NCI-H1092 (cell line): ENCODE measurements at regions not wholly inside any gene's neighbourhood (a gene's known extent, or its start where the extent isn't known, plus 50 kb on each side); places are given as distances from the start of the nearest gene placed in this dataset.

Experiments used
- DNase-seq: peaks from one replicate; lab custom pipeline; 2025; lab: John Stamatoyannopoulos, UW

DNA sequence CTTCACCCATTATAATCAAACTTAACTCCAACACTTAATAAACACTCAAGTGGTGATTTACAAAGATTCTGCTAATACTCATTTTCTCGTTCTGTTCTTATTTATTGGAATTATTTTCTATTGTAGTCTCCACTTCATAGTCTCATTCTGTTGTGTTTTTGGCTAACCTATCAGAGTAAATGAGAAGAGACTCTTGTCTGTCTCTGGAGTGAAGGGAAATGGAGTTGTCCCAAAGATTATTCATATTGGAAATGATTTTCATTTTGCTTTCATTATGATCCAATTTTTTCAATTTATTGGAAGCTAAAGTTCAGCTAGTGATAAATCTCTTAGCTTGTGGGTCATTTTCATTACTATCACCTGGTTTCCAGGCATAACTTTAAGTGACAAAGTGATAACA lies 454.9 kb upstream of the JAG1 start:
- DNase-seq = no peak

DNA sequence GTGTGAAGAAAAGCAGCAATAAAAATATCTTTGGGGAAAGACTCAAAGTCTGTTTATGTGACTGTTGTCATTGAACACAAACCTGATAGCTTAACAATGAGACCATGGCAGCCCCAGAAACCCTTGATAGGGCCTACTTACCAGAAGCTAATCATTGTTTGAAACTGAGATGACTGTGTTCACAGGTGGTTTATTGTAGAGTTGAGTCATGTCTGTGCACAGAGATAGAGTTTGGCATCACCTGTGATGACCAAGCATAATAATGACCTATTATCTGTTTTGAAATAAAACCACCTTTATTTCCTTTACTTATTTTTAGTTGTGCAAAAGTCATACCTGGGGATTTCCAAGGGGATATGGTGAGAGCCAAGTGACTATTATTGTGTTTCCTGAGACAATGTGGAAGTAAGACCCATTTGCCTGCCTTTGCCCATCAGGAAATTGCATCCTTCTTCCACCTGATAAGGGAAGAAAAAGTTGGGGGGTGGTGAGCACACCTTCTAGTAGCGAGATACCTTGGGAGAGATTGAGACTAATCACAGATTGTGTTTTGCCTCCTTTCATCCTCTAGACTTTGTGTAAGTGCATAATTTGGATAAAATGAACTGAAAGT lies 456.9 kb upstream of the JAG1 start:
- no peak for DNase-seq

GRCh38 chr20:11132819-11133415 lies 459.1 kb upstream of the JAG1 start:
- DNase-seq = no peak

DNA sequence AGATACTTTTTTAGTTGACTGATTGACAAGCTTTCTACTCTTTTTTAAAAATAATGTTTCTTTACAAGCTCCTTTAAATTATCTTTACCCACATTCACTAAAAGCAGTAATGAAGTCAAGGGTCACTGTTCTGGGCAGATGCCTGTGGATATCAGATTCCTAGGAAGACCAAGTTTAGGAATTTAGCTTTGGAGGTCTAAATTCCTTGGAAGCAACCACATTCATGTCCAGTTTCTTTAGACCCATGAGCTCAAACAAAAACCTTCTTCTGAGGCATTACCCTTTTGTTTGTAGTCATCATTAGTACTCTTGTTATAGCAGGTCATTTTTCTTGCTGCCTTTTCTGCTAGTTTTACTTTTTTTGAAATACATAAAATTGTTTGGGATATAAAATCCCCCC lies 462.9 kb upstream of the JAG1 start:
- no peak for DNase-seq

DNA sequence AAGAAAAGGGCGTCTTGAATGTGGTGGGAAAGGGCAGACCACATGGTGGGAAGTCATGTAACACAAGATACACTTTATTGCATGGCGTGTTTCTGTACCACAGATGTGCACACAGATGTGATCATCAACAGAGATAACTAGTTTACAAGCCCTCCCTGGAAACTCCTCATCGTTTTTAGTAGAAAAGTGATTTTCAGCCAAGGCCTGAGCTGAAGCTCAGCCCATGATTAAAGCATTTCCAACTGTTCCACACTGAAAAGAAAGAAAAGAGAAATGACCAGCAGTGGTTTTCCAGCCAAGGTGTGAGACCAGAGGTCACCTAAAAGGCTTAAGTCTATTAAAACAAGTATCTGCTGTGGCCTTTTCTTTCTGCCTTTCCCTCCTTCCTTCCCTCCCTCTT lies 463.9 kb upstream of the JAG1 start:
- no peak for DNase-seq

- DNase-seq = no peak
These were observed 466.6 kb upstream of the JAG1 start for GRCh38 chr20:11140359-11140758.

DNA sequence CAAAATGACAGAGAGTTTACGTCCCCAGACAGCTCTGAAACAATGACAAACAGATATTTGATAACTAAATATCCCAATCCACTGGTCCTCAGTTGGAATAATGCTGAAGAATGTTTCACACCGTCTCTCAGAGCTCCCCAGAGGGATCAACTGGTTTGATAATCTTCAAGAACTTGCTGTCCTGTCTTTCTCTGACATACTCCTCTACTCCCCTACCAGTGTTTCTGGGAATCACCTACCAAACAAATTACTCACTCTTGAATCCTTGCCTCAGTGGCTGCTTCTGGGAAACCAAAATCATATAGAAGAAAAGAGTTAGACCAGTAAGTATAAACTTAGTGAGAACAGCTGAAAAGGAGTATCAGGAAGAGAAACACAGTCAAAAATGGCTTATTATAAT lies 469.7 kb upstream of the JAG1 start:
- DNase-seq = no peak

DNA sequence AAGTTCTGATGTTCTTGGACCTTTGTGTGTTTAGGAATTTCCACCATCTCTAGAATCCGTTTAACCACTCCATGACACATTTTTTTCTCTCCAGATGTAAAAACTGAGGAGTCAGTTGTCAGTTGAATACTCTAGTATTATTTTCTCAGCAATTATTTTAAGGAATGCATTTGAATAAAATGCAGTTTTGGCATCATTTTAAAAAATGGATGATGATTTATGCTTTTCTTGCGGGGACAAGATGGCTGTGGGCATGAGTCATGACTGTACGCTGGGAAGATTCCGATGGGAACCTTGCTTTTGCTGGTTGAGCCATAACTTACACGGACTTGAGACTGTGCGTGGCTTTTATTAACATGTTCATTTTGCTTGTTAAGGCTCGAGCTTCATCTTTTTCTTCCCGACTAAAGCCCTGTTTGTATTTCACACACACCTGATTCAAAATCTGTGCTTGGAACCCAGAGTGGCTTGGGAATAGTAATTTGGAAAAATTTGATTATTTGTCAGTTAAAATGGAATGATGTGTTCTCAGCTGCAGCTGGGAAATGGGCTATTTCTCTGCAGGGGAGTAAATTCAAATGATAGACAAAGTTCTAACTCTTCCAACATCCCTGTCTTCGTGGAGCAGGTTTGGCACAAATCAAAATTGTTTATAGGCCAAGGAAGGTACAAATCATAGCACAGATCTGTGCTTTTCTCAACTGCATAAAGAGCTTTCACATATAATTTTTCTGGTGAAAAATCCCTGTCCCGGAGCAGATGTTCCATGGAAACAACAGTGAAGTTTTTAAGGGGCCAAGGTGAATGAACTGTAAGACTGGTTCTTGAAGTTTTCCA lies 470.5 kb upstream of the JAG1 start:
- DNase-seq = no peak

DNA sequence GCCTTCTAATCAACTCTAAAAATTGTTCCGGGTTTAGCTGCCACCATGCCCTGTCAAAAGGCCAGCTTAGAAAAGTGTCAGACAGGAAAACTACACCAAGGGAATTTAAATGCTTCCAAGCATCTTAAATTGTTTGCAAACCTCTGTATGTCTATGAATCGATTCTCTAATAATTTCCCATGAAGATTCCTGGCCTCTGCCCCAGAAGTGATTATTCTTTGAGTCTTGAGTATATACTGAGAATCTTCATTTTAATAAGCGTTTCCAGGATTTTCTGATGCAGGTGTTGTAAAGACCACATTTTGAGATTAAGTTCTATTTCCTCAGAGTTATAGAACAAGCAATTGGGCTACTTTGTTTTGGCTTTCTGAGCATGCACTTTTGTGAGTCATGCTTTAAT lies 471.8 kb upstream of the JAG1 start:
- no peak for DNase-seq

DNA sequence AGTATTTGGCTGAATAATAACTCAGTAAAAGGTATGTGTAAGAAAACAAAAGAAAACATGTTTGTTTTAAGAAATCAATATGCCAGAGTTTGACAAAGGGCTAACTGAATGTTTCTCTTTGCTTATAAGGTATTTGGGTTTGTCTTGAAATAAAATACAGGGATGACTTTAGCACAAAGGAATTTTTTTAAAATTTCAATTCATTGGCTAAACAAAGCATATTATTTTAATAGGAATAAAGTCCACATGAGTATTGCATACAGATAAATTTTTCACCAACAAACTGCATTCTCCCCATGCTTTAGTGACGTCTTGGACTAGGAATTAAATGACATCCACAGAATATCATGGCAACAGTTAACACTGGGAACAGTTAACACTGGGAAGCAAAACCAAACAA lies 480.0 kb upstream of the JAG1 start:
- no peak for DNase-seq

DNA sequence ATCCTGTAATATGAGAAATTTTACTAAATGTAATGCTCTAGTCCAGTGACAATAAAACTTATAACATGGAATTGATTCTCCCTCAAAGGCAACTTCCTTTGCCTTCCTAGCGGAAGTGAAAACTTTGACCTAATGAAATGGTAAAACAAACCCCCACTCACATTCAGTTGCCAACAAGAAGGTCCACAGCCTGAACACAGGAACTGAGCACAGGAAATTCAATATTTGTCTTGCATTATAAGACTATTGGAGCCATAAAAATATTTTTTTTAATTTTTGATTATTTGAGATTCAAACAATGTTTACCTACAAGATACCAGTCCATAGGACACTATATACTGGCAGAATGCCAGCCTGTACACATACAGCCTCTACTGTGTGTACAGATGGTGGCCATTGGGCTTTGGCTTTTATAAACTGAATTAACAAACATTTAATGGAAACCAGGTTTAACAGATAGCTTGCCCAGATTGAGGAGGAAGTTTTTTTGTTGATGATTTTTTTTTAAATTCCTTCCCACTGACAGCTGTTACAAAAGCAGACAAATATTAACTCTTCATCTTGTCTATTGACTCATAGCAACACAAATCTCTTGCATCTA lies 481.5 kb upstream of the JAG1 start:
- peak; percentile 9 for DNase-seq

GRCh38 chr20:11156922-11157321 lies 483.1 kb upstream of the JAG1 start:
- DNase-seq = no peak

GRCh38 chr20:11158146-11158545 lies 484.3 kb upstream of the JAG1 start:
- no peak for DNase-seq

GRCh38 chr20:11158589-11158988 lies 484.8 kb upstream of the JAG1 start:
- DNase-seq = no peak

DNA sequence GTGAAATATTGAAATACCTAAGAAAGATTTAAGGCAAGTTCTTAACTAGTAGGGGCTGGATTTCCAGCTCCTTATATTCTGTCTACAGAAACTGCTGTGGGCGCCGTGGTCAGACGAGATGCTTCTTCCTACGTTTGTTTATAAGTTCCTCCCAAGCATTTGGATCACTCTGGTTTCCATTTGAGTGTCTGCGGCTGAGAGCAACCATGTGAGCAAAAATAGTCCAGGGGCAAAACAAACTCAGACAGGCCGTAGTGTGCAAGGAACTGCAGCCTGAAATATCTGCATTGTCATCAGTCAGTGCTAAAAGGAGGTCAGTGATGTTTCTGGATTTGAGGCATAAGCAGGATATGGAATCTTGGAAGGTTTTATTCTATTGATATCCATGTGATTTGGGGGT lies 485.9 kb upstream of the JAG1 start:
- no peak for DNase-seq

DNA sequence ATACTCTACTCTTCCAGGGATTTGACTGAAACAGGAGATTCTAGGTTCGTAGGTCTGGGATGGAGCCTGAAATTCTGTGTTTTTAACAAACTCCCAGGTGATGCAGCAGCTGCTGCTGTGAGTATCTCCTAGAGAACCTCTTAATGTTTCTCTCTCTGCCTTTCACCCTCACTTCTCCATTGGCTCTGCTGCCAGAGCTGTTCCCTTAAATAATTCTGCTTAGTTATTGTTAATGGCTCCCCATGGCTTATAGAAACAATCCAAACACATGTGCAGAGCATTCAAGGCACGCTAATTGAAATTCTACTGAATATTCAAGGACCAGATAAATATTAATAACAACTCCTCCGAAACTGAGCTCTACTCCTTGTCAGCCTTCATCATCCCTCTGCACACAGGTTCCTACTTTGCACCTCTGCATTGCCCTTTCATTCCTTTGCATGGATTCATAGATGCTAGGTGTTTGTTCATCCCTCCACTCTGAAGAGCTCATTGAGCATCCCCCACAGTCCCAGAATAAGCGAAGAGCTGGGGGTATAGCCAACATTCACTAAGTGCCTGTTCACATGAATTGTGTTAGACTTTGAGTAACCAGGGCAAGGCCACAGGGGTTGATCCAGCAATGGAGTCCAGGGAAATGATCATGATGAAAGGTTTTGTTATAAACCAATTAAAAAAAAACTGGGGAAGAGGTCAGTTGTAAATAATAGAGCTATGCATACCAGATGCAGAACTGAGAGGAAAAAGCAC lies 488.4 kb upstream of the JAG1 start:
- DNase-seq = no peak

GRCh38 chr20:11165789-11166188 lies 492.0 kb upstream of the JAG1 start:
- DNase-seq = no peak

DNA sequence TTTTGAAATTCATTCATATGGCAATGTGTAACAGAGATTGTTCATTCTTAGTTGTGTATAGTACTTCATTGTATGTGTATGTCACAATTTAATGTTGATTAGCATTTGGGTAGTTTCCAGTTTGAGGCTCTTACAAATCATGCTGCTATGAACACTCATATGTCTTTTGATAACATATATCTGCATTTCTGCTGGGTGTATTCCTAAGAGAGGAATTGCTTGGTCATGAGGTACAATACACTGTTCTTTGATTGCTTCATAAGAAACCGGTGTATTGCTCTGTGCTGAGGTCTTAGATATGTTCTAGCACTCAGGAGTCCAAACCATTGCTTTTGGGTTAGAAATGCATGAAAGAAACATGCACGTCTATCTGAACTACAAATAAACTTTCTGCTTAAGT lies 492.9 kb upstream of the JAG1 start:
- DNase-seq = no peak

GRCh38 chr20:11168026-11168425 lies 494.2 kb upstream of the JAG1 start:
- DNase-seq = no peak

DNA sequence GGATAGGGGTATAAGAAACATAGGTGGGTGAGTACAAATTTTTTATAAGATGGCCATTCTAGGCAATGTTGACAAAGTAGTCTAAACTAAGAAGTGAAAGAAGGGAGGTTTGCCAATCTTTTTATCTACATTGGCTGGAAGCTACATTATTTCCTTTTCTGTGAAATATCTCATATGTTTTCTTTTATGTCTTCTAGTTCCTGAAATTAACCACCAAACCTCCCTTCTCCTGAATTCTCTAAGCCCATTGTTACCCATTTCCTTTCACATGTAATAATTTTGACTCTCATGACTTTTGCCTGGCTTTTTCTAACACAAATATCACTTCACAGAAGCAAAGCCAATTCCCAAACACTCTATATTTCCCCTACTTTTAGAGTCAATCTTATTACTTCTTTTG lies 496.2 kb upstream of the JAG1 start:
- no peak for DNase-seq

DNA sequence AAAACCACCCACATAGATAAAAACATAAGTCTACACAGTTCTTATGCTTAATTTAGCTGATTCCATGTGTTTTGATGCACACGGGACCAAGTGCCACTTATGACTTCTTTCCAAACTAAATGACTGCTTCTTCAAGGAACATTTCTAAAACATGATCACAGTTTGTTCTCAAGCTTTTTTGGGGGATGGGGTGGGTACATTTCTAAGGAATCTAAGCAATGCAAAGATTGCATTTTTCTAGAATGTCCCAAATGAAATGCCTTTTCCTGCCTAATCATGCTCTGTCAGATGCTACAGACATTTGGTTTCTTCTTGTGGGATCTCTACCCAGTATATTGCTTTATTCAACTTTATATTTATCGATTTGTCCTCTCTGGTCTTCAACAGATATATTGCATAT lies 496.8 kb upstream of the JAG1 start:
- DNase-seq = no peak

DNA sequence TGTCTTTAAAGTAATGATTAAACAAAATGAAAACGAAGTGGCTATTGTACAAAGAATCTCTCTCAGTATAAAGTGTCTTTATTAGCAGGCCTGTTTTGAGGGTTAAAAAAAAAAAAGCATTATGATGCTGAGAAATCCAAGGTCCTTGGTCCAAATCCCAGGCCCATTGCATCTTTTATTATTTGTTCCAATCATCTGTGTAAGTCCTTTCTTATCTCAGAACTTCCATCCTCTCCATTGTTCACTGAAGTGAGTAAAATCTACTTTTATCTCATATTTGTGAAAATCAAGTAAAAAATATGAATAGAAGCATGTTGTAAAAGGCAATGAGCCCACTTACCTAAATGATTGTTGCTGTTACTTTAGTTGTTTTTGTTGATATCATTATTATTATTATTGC lies 499.1 kb upstream of the JAG1 start:
- DNase-seq = no peak
